Activated CD4-positive, alpha-beta T cell treated with anti-CD3 and anti-CD28 coated beads, Interleukin-2, amount 50 U/mL, for 48 hours (primary cell): ENCODE measurements at regions not wholly inside any gene's neighbourhood (a gene's known extent, or its start where the extent isn't known, plus 50 kb on each side); places are given as distances from the start of the nearest gene placed in this dataset.
"Not testable (repeated sequence)": the region's sequence is repeated elsewhere in the genome, so short reads cannot be mapped to it uniquely, and the experiment has no call there.

Source experiments
- DNase-seq, 2 experiments: peaks; one replicate each; pipeline ENCODE4 v3.0.0-alpha.2; 2020

DNA sequence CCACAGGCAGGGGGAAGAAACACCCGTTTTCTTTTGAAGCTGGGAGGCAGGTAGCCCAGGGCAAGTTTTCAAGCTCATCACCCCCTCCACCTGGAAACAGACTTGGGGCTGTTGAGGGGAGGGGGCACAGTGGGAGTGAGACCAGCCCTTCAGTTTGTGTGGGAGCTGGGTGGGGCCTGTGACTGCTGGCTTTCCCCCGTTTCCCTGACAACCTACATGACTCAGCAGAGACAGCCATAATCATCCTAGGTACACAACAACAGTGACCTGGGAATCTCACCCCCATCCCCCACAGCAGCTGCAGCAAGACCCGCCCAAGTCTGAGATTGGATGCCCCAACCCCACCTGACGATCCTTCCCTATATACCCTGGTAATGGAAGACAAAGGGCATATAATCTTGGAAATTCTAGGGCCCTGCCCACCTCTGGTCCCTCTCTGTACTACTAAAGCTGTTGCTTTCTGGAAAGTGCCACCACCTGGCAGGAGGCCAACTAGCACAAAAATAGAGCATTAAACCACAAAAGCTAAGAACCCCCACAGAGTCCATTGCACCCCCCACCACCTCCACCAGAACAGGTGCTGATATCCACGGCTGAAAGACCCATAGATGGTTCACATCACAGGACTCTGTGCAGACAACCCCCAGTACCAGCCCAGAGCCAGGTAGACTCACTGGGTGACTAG is 422.2 kb upstream of the SGO1 start:
- DNase-seq: no peak

DNA sequence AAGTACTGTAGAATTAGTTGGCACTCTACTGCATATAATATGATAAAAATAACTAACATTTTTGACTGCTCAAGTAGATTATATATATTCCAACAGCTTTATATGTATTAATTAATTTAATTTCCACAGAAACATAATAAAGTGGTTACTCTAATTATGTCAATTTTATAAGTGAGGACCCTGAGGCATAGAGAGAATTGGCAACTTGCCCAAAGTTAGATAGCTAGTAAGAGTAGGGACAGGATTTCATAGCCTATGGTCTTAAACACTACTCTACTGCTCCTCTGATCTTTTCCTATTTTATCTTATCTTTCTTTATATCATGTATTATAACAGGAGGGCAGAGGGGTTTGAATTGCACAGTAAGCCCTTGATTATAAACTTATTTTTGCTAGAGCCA is 418.7 kb upstream of the SGO1 start:
- no peak for DNase-seq

DNA sequence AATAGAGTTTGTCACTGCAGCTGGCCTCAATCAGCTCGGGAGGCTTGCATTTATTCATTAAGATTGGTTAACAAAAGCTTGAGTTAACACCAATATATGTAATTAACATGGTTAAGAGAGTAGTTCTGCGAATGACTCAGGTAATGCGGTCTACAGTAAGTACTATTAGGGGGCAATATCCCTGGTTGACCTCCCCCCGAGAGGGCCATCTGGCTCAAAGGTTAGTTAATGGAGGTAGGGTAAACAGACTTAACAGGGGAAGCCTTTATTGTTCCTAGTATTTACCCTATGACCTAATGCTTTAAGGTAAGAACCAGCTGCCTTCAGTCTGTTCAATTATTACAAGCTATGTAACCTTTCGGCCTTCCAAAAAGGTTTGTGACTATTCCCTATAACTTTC is 403.3 kb upstream of the SGO1 start:
- DNase-seq: no peak

DNA sequence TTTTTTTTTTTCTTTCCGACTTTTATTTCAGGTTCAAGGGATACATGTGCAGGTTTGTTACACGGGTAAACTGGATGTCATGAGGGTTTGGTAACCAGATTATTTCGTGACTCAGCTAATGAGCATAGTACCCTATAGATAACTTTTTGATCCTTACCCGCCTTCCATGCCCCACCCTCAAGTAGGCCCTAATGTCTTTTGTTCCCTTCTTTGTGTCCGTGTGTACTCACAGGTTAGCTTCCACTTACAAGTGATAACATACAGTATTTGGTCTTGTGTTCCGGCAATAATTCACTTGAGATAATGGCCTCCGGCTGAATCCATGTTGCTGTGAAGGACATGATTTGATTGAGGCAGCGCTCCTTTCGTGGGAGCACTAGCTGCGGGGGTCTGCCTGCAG is 402.8 kb upstream of the SGO1 start:
- no peak for DNase-seq

DNA sequence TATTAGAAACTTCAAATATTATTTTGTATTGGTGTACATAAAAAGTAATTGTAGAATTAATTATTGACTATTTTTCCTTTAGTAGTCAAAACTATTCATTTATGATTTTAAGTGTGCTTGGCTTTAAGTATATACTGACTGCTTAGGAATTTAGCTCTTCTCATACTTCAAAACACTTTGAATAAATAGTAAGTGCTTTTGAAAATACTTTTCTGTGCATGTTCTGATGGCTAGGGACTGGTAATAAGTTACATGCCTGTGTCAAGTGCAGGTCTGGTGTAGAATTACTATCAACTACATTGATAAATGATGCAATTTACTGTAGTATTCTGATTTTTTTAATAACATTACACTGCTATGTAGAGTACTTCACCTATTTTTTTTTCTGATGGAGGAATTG is 397.6 kb upstream of the SGO1 start:
- no peak for DNase-seq

DNA sequence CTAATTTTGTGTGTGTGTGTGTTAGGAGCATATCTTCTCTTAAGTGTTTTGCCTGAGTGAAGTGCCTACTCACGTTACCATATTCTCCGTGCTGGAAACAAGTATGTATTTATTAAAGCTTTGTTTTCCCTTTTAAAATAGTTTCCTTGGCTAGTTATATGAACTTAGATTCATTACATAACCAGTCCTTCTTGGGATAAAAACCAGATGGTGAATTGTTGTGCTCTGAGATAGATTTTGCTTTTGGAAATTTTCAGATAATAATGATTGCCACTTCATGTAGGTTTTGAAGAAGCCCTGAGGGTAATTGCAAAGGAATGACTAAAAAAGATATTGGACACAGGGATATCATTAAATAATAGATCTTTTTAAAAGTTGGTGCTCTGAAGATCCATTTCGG is 390.2 kb upstream of the SGO1 start:
- no peak for DNase-seq

DNA sequence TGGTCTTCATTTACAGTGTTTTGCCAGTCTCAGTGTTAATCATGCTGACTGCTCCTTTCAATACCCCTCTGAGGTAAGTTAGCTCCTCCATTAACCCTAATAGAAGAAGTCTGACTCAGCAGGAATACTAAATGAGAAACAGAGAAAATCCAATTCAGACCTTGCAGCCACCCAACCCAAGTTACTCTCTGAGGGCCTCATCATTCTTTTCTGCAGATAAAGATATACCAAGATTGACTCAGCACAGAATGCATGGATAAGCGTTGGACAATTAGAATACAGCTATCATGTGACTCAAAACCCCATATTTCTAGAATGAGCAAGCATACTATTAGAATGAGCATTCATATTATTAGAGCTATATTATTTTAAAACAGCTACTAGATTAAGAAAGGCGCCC is 389.1 kb upstream of the SGO1 start:
- DNase-seq: no peak

DNA sequence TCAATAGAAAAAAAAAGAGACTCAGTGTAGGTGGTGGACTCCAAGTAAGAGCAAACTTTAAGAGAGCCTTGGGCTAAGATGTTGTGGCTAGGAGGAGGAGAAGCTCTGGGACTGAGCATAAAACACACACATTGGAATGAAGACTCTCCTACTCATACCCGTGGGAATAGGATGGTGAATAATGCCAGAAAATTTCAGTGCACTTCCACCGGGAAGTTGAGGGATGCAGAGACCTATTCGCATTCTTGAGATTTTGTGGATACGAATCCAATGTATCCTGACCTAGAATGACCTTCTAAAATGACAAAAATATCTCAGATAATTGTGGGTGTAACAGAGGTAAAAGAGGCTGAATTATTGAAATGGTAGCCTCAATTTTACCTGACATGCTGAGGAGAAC is 388.7 kb upstream of the SGO1 start:
- DNase-seq: no peak

DNA sequence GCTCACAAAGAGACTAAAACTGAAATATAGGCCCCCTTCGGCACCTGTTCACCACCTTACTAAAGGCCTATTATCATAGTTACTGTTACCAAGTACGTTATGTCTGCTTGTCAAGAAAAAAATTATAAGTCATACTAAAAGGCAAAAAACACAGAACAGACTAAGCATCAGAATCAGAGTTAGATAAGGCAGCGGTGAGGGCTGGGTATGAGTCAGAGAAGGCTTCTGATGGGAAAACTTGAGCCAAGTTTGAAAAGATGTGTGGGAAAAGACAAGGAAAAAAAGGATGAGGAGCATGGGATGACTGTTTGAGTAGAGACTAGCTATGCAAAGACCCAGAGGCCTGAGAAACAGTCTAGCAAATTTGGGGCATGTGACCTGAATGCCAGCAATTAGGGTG is 387.2 kb upstream of the SGO1 start:
- no peak for DNase-seq

DNA sequence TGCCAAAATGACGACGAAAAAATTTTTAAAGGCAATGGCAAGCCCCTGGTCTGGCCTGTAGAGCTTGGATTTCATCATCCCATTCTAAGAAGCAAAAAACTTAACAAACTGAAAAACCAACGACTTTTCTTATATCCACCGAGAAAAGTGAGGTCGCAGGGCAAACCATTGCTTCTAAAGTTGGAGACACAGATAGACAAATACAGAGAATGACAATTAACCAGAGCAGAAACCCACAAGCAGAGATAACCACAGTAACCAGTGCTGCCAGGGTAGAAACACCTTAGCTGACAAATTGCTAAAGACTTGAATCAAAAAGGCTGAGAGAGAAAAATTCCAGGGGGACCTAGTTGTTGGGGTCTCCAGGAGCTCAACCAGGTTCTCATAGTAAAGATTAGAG is 386.5 kb upstream of the SGO1 start:
- DNase-seq: no peak

DNA sequence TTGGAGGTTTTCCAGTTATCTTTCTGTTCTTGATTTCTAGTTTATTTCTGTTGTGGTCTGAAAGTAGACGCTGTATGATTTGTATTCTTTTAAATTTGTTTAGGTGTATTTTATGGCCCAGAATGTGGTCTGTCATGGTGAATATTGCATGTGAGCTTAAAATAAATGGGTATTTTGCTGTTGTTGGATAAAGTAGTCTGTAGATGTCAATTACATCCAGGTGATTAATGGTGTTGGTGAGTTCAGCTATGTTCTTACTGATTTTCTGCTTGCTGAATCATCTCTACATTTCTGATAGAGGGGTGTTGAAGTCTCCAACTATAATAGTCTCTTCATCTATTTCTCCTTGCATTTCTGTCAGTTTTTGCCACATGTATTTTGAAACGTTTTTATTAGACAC is 383.3 kb upstream of the SGO1 start:
- no peak for DNase-seq

DNA sequence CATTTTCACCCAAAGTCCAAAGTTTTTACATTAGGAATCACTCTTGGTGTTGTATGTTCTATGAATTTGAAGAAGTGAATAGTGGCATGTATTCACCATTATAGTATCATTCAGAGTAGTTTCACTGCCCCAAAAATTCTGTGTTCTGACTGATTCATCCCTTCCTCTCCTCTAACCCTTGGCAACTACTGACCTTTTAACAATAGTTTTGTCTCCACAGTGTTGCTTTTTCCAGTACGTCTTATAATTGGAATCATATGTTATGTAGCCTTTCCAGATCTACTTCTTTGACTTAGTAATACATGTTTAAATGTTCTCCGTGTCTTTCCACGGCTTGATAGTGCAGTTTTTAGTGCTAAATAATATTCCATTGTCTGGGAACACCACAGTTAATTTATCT is 379.0 kb upstream of the SGO1 start:
- no peak for DNase-seq

DNA sequence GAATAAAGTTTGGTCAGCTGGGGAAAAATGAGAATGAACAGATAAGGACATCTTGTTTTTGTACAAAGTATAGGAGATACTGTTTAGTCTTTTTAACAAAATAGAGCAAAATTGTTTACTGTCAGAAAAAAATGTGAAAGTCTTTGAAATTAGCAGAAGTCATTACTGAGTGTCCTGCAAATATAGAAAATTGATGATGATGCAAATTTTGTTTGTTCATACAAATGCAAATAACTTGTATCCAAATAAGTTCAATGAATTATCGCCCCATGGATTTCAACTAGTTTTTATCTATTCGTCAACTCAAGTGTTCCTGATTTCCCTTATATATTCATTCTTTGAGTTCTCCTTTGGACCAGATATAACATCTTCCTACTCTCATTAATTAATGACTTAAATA is 378.0 kb upstream of the SGO1 start:
- DNase-seq: no peak

DNA sequence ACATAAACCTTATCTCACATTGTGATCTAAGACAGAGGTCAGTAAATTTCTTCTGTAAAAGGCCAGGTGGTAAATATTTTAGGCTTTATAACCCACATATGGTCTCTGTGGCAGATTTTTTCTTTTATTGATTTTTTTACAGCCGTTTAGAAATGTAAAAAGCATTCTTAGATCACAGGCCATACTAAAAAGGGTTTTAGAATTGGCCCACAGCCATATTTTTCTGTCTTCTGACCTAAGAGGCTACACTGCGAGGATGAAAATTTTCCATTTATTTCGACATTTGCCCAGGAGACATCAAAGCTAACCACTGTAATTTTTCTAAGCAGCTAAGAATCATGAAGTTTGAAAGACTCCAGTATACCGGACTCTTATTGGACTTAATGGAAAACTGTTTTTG is 377.2 kb upstream of the SGO1 start:
- DNase-seq: no peak

DNA sequence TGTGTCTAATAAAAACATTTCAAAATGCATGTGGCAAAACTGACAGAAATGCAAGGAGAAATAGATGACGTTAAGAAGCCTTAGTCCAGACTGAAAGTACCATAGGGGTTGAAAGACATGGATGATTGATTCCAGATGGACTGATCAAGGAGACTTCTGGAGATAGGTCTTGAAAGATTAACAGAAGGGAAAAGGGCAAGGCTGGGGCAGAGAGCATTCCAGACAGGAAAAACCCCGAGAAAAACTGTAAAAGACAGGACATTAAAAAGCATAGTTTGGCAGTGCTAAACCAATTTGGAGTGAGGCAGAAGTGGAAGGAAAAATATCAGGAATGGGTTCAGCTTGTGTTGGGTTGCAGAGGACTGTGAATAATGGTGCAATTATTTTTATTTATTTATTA is 375.2 kb upstream of the SGO1 start:
- DNase-seq: no peak

DNA sequence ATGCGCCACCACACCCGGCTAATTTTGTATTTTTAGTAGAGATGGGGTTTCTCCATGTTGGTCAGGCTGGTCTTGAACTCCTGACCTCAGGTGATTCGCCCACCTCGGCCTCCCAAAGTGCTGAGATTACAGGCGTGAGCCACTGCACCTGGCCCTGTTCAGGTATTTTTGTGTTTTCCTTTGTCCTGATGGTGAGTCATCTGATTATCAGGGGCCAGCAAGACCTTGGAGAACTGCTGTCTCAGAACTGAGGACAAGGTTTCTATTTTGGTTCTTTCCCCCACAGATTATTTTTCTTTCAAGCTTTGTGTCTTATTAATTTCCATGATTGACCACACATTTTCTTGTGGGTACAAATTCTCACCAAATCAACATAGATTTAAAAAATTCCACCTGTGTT is 374.4 kb upstream of the SGO1 start:
- not testable (repeated sequence) for DNase-seq

DNA sequence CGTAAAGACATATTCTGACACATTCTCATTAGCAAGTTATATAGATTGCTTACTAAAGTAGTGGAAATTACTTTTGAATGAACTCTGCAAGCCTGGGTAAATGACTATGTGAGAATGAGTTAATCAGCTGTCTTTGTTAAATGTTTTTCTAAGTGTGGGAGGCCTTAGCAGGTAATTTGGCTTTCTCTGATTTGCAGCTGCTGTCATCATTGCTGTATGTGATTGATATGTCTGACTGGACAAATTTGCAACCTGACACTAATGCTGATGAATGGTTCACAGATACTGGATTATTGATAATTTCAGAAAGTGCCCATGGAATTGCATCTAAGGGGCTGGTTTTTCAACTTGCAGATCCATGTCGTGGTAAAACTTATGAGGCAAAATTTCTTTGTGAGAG is 372.2 kb upstream of the SGO1 start:
- no peak for DNase-seq

DNA sequence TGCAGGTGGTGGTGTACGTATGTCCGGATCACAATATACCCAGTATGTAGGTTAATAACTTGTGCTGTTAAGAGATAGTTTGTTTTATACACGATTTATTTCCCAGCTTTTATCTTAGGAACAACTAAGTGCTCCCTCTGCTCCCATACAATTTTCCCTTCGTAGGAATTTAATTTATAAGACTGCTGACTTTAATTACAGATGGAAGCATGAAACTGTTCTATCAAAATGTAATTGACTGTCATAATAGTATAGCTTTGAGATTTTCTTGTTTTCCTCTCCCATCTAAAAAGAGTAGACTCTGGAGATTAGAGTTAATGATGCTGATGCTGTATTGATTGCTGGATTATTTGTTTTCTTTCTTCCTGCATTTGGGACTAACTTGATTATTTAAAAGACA is 370.7 kb upstream of the SGO1 start:
- DNase-seq: no peak

DNA sequence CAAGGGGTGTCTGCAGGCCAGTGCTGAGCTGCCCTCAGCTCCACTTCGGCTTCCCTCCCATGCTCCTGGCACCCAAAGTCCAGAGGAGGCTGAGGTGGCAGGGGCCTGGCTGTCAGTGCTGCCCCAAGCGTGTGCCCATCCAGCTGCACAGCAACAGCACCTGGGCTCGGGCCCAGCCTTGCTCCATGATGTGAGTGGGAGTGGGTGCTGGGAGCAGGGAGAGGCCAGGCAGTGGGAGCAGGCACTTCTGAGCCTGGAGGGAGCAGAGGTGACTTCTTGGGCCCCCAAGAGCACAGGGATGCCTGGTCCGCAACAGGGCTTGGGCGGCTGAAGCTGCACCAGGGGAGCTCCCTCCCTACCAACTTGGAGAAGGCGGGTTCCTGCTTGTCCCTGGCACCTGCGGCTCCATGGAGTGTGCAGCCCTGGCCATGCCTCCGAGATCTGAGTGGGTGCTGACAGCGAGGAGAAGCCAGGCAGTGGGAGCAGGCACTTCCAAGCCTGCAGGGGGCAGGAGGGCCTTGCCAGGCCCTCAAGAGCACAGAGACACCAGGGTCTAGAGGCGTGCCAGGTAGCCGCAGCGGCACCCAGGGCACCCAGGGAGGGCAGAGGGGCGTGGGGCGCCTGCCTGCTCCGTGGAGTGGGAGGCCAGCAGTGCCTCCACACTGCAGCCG is 366.7 kb upstream of the SGO1 start:
- no peak for DNase-seq

DNA sequence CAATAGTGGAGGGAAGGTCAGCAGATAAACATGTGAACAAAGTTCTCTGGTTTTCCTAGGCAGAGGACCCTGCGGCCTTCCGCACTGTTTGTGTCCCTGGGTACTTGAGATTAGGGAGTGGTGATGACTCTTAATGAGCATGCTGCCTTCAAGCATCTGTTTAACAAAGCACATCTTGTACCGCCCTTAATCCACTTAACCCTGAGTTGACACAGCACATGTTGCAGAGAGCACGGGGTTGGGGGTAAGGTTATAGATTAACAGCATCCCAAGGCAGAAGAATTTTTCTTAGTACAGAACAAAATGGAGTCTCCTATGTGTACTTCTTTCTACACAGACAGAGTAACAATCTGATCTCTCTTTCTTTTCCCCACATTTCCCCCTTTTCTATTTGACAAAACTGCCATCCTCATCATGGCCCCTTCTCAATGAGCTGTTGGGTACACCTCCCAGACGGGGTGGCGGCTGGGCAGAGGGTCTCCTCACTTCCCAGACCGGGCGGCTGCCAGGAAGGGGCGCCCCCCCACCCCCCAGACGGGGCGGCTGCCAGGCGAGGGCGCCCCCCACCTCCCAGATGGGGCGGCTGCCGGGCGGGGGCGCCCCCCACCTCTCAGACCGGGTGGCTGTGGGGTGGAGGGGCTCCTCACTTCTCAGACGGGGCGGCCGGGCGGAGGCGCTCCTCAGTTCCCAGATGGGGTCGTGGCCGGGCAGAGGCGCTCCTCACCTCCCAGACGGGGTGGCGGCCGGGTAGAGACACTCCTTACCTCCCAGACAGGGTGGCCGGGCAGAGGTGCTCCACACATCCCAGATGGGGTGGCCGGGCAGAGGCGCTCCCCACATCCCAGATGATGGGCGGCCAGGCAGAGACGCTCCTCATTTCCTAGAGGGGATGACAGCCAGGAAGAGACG is 361.6 kb upstream of the SGO1 start:
- not testable (repeated sequence) for DNase-seq

DNA sequence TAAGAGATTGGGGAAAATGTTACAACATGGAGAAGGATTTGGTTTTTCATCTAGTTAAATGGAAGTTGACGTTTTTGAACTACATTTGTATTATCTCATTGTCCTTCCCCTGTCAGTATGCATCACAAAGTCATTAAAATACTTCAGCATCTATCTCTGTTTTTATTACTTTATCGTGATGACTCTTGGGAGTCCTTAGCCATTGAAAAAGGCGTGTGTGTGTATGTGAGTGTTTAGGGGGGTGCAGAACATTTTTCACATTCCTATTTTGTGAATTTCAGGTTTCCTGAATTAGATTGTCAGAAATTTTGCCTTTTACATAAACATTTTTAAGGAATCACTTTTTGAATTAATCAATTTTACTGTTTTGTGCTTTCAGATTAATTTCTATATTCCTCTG is 360.6 kb upstream of the SGO1 start:
- no peak for DNase-seq

DNA sequence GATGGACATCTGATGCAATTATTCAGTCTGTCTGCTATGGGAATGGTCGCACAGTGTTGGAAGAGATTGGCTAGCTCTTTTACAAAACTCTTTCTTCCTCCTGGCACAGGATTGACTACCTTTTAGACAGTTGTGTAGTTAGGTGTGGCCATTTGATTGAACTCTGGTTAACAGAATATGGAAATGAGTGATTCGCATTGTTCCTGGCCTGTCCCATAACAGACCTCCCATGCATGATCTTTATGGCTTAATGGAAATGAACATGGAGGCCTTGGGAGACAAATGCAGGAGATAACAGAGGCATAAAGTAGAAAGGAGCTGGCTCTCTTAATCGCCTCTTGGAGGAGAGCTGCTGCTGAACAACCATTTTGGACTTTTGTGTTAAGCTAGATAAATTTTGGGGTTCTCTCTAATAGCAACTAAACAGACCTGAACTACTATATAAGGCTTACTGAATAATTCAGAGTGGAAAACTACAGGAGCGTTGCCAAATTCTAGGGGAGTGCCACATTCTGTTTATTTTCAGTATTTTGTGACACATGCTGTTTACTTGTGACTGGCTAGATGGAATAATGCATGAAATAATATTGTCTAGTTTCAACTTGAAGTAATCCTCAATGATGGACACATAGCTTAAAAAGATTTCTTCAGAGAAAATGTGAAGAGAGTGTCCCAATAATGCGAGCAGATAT is 357.7 kb upstream of the SGO1 start:
- no peak for DNase-seq

DNA sequence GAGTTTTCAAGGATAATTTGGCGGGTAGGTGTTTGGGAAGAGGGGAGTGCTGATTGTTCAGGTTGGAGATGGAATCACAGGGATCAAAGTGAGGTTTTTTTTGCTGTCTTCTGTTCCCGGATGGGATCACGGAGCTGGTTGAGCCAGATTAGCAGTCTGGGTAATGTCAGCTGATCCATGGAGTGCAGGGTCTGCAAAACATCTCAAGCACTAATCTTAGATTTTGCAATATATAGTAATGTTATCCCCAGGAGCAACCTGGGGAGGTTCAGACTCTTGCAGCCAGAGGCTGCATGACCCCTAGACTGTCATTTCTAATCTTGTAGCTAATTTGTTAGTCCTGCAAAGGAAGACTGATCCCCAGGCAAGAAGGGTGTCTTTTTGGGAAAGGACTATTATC is 354.1 kb upstream of the SGO1 start:
- no peak for DNase-seq

DNA sequence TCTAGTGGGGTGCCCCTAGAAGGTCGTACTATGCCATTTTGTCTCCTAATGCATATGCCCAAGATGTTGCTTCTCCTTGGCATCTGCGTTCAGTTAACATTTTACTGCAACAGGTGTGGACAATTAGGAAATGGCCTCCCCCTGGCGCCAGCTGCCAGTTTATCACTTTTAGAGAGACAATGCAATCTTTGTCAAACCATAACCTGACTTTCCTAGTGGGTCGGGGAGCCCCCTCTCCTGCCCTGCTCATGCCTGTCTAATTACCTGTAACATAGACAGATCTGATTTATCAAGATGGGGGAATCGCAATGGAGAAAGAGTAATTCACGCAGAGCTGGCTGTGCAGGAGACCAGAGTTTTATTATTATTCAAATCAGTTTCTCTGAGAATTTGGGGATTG is 353.7 kb upstream of the SGO1 start:
- DNase-seq: no peak
